CD4-positive, CD25-positive, alpha-beta regulatory T cell (primary cell): ENCODE measurements at regions not wholly inside any gene's neighbourhood (a gene's known extent, or its start where the extent isn't known, plus 50 kb on each side); places are given as distances from the start of the nearest gene placed in this dataset.
A peak's percentile ranks its signal among the peaks of the same experiment; 100 is the strongest.

Source experiments
- ATAC-seq, 2 donors: fragments of 150-1000 bp; cut with Tn5 transposase; one replicate each; pipeline ENCODE4 v1.10.0; 2021; ENCODE audit warnings: low read depth in 2 of 2, moderate number of reproducible peaks in 2 of 2, moderate library complexity in 1 of 2
- DNase-seq, 3 donors: peaks; one replicate each; pipeline versions ENCODE4 v3.0.0 to v3.0.0-alpha.2; 2012 to 2022; ENCODE audit warnings: mixed read lengths in 1 of 3
- H3K27ac ChIP-seq: one replicate; pipeline ENCODE4 v1.7.0; 2013; ENCODE audit warnings: mild to moderate bottlenecking, low read length; ENCODE audit not compliant: insufficient read depth, poor library complexity, severe bottlenecking
- H3K27me3 ChIP-seq: one replicate; pipeline ENCODE4 v1.7.0; 2013; ENCODE audit warnings: low read length; ENCODE audit not compliant: control insufficient read depth, insufficient read depth
- H3K36me3 ChIP-seq: one replicate; pipeline ENCODE4 v1.7.0; 2013; ENCODE audit warnings: mild to moderate bottlenecking, low read length, moderate library complexity; ENCODE audit not compliant: control insufficient read depth, insufficient read depth
- H3K4me1 ChIP-seq: 2 replicates; pipeline ENCODE4 v1.7.0; 2013; ENCODE audit warnings: mild to moderate bottlenecking, low read length; ENCODE audit not compliant: insufficient read depth, control insufficient read depth, poor library complexity, severe bottlenecking
- H3K4me3 ChIP-seq: one replicate; pipeline ENCODE4 v1.7.0; 2013; ENCODE audit warnings: low read depth, mild to moderate bottlenecking, low read length, moderate library complexity
- H3K9me3 ChIP-seq, 2 experiments: 1 replicate in 1 of 2; 2 replicates in 1 of 2; pipeline ENCODE4 v1.7.0; 2013; ENCODE audit warnings: low read length in 2 of 2, mild to moderate bottlenecking in 1 of 2, moderate library complexity in 1 of 2; ENCODE audit not compliant: control insufficient read depth in 2 of 2
- H3K27ac Mint-ChIP-seq, 3 donors: one replicate each; pipeline ENCODE4 v1.8.0; 2020 to 2022; ENCODE audit warnings: mild to moderate bottlenecking in 3 of 3, mixed read lengths in 3 of 3, moderate library complexity in 2 of 3
- H3K27me3 Mint-ChIP-seq: one replicate; pipeline ENCODE4 v1.8.0; 2022; ENCODE audit warnings: mild to moderate bottlenecking, mixed read lengths
- H3K36me3 Mint-ChIP-seq: one replicate; pipeline ENCODE4 v1.8.0; 2020; ENCODE audit warnings: mixed read lengths
- H3K4me1 Mint-ChIP-seq, 4 donors: one replicate each; pipeline ENCODE4 v1.8.0; 2020 to 2022; ENCODE audit warnings: mixed read lengths in 4 of 4, mild to moderate bottlenecking in 1 of 4
- H3K4me3 Mint-ChIP-seq, 4 donors: one replicate each; pipeline ENCODE4 v1.8.0; 2020 to 2022; ENCODE audit warnings: mild to moderate bottlenecking in 4 of 4, mixed read lengths in 4 of 4, moderate library complexity in 3 of 4
- H3K9me3 Mint-ChIP-seq, 7 donors: one replicate each; pipeline ENCODE4 v1.8.0; 2020 to 2022; ENCODE audit warnings: mixed read lengths in 7 of 7, mild to moderate bottlenecking in 3 of 7, moderate library complexity in 2 of 7

- H3K27ac Mint-ChIP-seq: no peak overlapping the region
- H3K36me3 ChIP-seq: no peaks in the 10 kb centered on the region
- H3K4me3 ChIP-seq: no peak overlapping the region
- no peaks in the 10 kb centered on the region for H3K9me3 ChIP-seq
- no peak overlapping the region for H3K27ac ChIP-seq
- ATAC-seq: no peak
- H3K9me3 Mint-ChIP-seq: no peaks in the 10 kb centered on the region
- H3K4me1 Mint-ChIP-seq: peaks cover 8 to 14% (median 10%) of the 10 kb centered on the region in 4 donors
- H3K27me3 Mint-ChIP-seq: peaks cover 21% of the 10 kb centered on the region
- peaks cover 2% of the 10 kb centered on the region for H3K27me3 ChIP-seq
- H3K4me3 Mint-ChIP-seq: no peak overlapping the region
- no peak for DNase-seq
- no peaks in the 10 kb centered on the region for H3K36me3 Mint-ChIP-seq
- H3K4me1 ChIP-seq: peaks cover 6% of the 10 kb centered on the region
Observed at GRCh38 chr7:21260939-21261338, 166.9 kb upstream of the SP4 start.

GRCh38 chr7:21261627-21262594, 166.0 kb upstream of the SP4 start:
- Mint-ChIP-seq H3K36me3 (no peaks in the 10 kb centered on the region), H3K4me1 (peaks cover 4 to 18% (median 10%) of the 10 kb centered on the region in 4 donors), H3K27ac (peak overlapping the region in 2 of 3 donors; percentile 17 to 62), H3K27me3 (peaks cover 15% of the 10 kb centered on the region), H3K9me3 (no peaks in the 10 kb centered on the region), H3K4me3 (no peak overlapping the region)
- Histone ChIP-seq H3K4me3 (no peak overlapping the region), H3K27me3 (peaks cover 1% of the 10 kb centered on the region), H3K27ac (no peak overlapping the region), H3K9me3 (no peaks in the 10 kb centered on the region), H3K36me3 (no peaks in the 10 kb centered on the region), H3K4me1 (peaks cover 6% of the 10 kb centered on the region)
- ATAC-seq: peak; percentile 70 to 78
- DNase-seq: peak; percentile 8 to 73 (median 38)

- ATAC-seq (no peak), DNase-seq (no peak)
- no peak overlapping the region for H3K4me3 Mint-ChIP-seq
- no peaks in the 10 kb centered on the region for H3K27me3 Mint-ChIP-seq
- no peaks in the 10 kb centered on the region for H3K9me3 Mint-ChIP-seq
- peaks cover 0 to 5% (median 2%) of the 10 kb centered on the region in 4 donors for H3K4me1 Mint-ChIP-seq
- Histone ChIP-seq H3K4me1 (no peaks in the 10 kb centered on the region), H3K27ac (no peak overlapping the region), H3K9me3 (no peaks in the 10 kb centered on the region), H3K27me3 (no peaks in the 10 kb centered on the region), H3K36me3 (no peaks in the 10 kb centered on the region), H3K4me3 (no peak overlapping the region)
- no peaks in the 10 kb centered on the region for H3K36me3 Mint-ChIP-seq
- no peak overlapping the region for H3K27ac Mint-ChIP-seq
Observed at GRCh38 chr7:21269021-21269420, 158.9 kb upstream of the SP4 start.

GRCh38 chr7:21276471-21277035, 151.3 kb upstream of the SP4 start:
- Histone ChIP-seq H3K27ac (no peak overlapping the region), H3K27me3 (no peaks in the 10 kb centered on the region), H3K4me1 (no peaks in the 10 kb centered on the region), H3K4me3 (no peak overlapping the region), H3K36me3 (no peaks in the 10 kb centered on the region), H3K9me3 (no peaks in the 10 kb centered on the region)
- ATAC-seq: no peak
- no peak for DNase-seq
- H3K27ac Mint-ChIP-seq: no peak overlapping the region
- peaks cover 0 to 10% (median 0%) of the 10 kb centered on the region in 4 donors for H3K4me1 Mint-ChIP-seq
- H3K4me3 Mint-ChIP-seq: no peak overlapping the region
- H3K36me3 Mint-ChIP-seq: no peaks in the 10 kb centered on the region
- peaks cover 0 to 7% (median 0%) of the 10 kb centered on the region in 7 donors for H3K9me3 Mint-ChIP-seq
- H3K27me3 Mint-ChIP-seq: no peaks in the 10 kb centered on the region

DNA sequence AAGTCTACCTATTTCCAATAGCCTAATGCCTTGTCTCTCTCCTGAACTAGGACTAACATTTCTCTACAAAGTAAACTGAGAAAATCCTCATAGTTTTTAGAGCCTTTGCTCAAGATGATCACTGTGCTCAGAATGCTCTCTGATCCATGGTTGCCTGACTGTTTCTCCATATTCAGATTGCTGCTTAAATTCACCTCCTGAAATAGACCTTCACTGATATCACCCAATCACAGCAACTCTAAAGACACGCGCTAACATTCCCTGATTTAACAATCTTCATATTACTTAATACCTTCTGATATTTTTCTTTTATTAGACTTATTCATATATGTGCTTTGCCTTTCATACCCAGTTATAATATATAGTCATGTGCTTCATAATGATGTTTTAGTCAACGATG, 148.9 kb upstream of the SP4 start:
- H3K4me3 Mint-ChIP-seq: no peak overlapping the region
- no peak overlapping the region for H3K4me3 ChIP-seq
- H3K4me1 ChIP-seq: no peaks in the 10 kb centered on the region
- H3K9me3 Mint-ChIP-seq: peaks cover 0 to 7% (median 0%) of the 10 kb centered on the region in 7 donors
- ATAC-seq (no peak), DNase-seq (no peak)
- no peak overlapping the region for H3K27ac ChIP-seq
- no peak overlapping the region for H3K27ac Mint-ChIP-seq
- H3K36me3 ChIP-seq: no peaks in the 10 kb centered on the region
- no peaks in the 10 kb centered on the region for H3K27me3 Mint-ChIP-seq
- no peaks in the 10 kb centered on the region for H3K27me3 ChIP-seq
- H3K9me3 ChIP-seq: no peaks in the 10 kb centered on the region
- peaks cover 0 to 10% (median 0%) of the 10 kb centered on the region in 4 donors for H3K4me1 Mint-ChIP-seq
- no peaks in the 10 kb centered on the region for H3K36me3 Mint-ChIP-seq

- ATAC-seq (no peak), DNase-seq (no peak)
- H3K9me3 Mint-ChIP-seq: peaks cover 0 to 7% (median 0%) of the 10 kb centered on the region in 7 donors
- H3K4me1 Mint-ChIP-seq: peaks cover 0 to 10% (median 0%) of the 10 kb centered on the region in 4 donors
- H3K27ac Mint-ChIP-seq: no peak overlapping the region
- Histone ChIP-seq H3K4me1 (no peaks in the 10 kb centered on the region), H3K9me3 (no peaks in the 10 kb centered on the region), H3K4me3 (no peak overlapping the region), H3K27ac (no peak overlapping the region), H3K36me3 (no peaks in the 10 kb centered on the region), H3K27me3 (no peaks in the 10 kb centered on the region)
- H3K4me3 Mint-ChIP-seq: no peak overlapping the region
- H3K36me3 Mint-ChIP-seq: no peaks in the 10 kb centered on the region
- H3K27me3 Mint-ChIP-seq: no peaks in the 10 kb centered on the region
Observed at GRCh38 chr7:21281193-21281592, 146.7 kb upstream of the SP4 start.

- no peak for ATAC-seq
- H3K4me1 Mint-ChIP-seq: no peaks in the 10 kb centered on the region
- Histone ChIP-seq H3K9me3 (no peaks in the 10 kb centered on the region), H3K4me1 (no peaks in the 10 kb centered on the region), H3K27me3 (no peaks in the 10 kb centered on the region), H3K4me3 (no peak overlapping the region), H3K36me3 (no peaks in the 10 kb centered on the region), H3K27ac (no peak overlapping the region)
- H3K27me3 Mint-ChIP-seq: peaks cover 5% of the 10 kb centered on the region
- peaks cover 3% of the 10 kb centered on the region for H3K36me3 Mint-ChIP-seq
- DNase-seq: no peak
- no peak overlapping the region for H3K27ac Mint-ChIP-seq
- H3K9me3 Mint-ChIP-seq: no peaks in the 10 kb centered on the region
- H3K4me3 Mint-ChIP-seq: no peak overlapping the region
Observed at GRCh38 chr7:21293771-21294170, 134.1 kb upstream of the SP4 start.
